ENCODE measurements at regions not wholly inside any gene's neighbourhood (a gene's known extent, or its start where the extent isn't known, plus 50 kb on each side); places are given as distances from the start of the nearest gene placed in this dataset.

DNA sequence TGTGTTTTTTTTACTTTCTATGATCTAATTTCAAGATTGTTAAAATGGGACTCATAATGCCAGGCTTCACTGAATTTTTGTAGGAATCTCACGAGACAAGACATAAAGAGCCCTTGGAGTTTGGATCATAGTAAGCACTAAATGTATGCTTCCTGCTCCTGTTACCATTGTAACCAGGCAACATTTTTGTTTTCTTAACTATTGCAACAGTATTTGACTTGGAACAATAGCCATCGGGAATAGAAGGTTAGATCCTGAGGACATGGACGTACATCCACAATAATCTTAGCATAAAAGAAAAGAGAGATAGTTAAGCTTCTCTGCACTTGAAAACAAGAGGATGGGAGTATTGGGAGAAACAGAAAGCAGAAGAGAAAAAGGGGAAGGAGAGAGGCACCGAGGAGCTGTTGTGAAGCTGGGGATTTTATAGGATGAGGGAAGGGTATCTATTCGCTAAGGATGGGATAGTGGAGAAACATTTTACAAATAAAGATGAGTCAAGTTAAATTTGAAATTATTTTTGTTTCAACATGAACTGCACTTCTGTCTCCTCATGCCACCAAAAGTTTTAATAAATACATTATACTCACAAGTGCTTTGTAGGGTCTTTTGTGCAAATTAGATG, 131.4 kb downstream of the TMCO5A start:
- no peak overlapping the region for H3K4me3 ChIP-seq (replicated peaks; ENCODE audit: low read depth, low read length)
- TF ChIP-seq CTCF (IDR thresholded peaks at IDR 0.05; ENCODE audit: low read length, missing control alignments) = no peak
- peak; percentile 70 for DNase-seq (ENCODE audit: low read depth)

- no peak for TF ChIP-seq CTCF (IDR thresholded peaks at IDR 0.05; ENCODE audit: low read length, missing control alignments)
- H3K4me3 ChIP-seq (replicated peaks; ENCODE audit: low read depth, low read length) = no peak overlapping the region
- DNase-seq (ENCODE audit: low read depth) = no peak
Measured at GRCh38 chr15:38066612-38067011, 132.2 kb downstream of the TMCO5A start.

DNA sequence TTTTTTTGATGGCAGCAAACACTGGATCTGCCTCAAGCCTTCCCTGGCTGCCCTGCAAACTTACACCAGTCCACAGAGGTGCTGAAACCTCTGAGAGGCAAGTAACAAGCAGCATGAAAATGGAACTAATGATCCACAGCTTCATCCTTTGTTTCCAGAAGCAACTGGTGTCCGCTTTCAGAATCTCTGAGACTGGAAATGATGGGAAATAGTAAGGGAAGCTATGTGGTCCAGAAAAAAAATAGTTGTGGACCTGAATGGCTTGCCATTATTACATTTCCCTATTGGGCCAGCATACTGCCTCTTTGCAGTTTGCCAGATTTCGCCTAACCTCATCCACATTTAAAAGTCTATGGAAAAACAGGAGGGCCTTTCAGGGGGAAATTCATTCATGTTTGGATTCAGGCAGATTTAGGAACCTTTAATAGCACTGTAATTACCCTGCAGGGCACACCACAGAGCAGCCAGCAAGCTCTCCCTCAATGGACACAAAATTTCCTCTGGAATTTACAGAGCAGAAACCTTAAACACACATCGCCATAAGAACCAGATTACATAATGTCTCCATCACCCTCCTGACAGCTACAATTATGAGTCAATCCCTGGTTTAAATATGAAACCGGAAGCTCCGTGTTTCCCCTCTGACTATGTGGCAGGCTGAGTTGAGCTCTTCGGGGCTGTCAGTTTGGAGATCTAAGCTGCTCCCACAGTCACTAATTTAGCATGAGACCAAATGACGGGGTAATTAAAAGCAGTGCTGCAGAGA, 134.4 kb downstream of the TMCO5A start:
- no peak for TF ChIP-seq CTCF (IDR thresholded peaks at IDR 0.05; ENCODE audit: low read length, missing control alignments)
- peak overlapping the region; percentile 36 for H3K4me3 ChIP-seq (replicated peaks; ENCODE audit: low read depth, low read length)
- peak; percentile 84 for DNase-seq (ENCODE audit: low read depth)

GRCh38 chr15:38069511-38070011, 135.1 kb downstream of the TMCO5A start:
- DNase-seq (ENCODE audit: low read depth) = peak; percentile 84
- H3K4me3 ChIP-seq (replicated peaks; ENCODE audit: low read depth, low read length) = no peak overlapping the region
- no peak for TF ChIP-seq CTCF (IDR thresholded peaks at IDR 0.05; ENCODE audit: low read length, missing control alignments)

GRCh38 chr15:38070778-38071177, 136.3 kb downstream of the TMCO5A start:
- no peak overlapping the region for H3K4me3 ChIP-seq (replicated peaks; ENCODE audit: low read depth, low read length)
- no peak for TF ChIP-seq CTCF (IDR thresholded peaks at IDR 0.05; ENCODE audit: low read length, missing control alignments)
- no peak for DNase-seq (ENCODE audit: low read depth)

DNA sequence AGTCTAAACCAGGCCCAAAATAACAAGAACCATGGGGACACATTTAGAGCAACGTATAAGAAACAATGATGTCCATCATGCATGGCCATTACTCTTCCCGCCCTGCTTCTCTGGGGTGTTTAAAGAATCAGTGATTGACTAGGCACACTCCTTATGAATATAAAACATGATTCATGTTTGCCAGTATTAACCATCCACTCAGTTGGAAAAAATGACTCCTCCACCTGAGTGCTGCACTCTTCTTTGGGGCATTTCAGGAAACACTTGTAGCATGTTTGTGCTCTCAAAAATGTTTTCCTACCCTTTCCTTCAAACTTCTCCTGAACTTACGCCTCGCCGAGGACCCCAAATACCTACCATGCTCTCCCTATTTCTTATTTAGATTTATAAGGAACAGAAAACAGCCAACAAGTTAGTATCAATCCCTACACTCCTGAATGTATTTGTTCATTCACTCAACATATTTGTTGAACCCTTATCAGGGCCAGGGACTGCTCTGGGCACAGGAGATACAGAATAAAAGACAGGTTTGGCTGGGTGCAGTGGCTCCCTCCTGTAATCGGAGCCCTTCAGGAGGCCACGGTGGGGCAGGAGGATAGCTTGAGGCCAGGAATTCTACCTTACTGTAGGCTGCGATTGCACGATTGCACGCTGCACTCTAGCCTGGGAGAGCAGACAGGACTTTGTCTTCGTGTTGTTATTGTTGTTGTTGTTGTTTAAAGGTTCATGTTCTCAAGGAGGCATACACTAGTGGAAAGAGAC, 137.0 kb downstream of the TMCO5A start:
- DNase-seq (ENCODE audit: low read depth) = no peak
- TF ChIP-seq CTCF (IDR thresholded peaks at IDR 0.05; ENCODE audit: low read length, missing control alignments) = no peak
- no peak overlapping the region for H3K4me3 ChIP-seq (replicated peaks; ENCODE audit: low read depth, low read length)
